HFFc6 (cell line): ENCODE measurements at regions not wholly inside any gene's neighbourhood (a gene's known extent, or its start where the extent isn't known, plus 50 kb on each side); places are given as distances from the start of the nearest gene placed in this dataset.
"Not testable (repeated sequence)": the region's sequence is repeated elsewhere in the genome, so short reads cannot be mapped to it uniquely, and the experiment has no call there.

Experiments used
- DNase-seq: peaks from one replicate; pipeline ENCODE4 v3.0.0-alpha.2; 2018
- H3K27ac Mint-ChIP-seq: 2 replicates; pipeline ENCODE4 v1.8.0; 2020; ENCODE audit warnings: mild to moderate bottlenecking, mixed read lengths
- H3K27me3 Mint-ChIP-seq: 2 replicates; pipeline ENCODE4 v1.8.0; 2021; ENCODE audit warnings: mild to moderate bottlenecking, moderate library complexity, mixed read lengths; ENCODE audit not compliant: insufficient read depth
- H3K36me3 Mint-ChIP-seq: 2 replicates; pipeline ENCODE4 v1.8.0; 2021; ENCODE audit warnings: low read depth, mixed read lengths
- H3K4me1 Mint-ChIP-seq: 2 replicates; pipeline ENCODE4 v1.8.0; 2020; ENCODE audit warnings: low read depth, mixed read lengths
- H3K4me3 Mint-ChIP-seq: 2 replicates; pipeline ENCODE4 v1.8.0; 2020; ENCODE audit warnings: mild to moderate bottlenecking, moderate library complexity, mixed read lengths
- H3K9me3 Mint-ChIP-seq: 2 replicates; pipeline ENCODE4 v1.8.0; 2020; ENCODE audit warnings: mild to moderate bottlenecking, mixed read lengths
- TF ChIP-seq, protein P1 (sequence below): fragments of 200-600 bp; sonication (generic); IDR thresholded peaks from 2 replicates; pipeline ENCODE4 v1.5.0; 2021; ENCODE audit warnings: antibody characterized with exemption, mild to moderate bottlenecking

DNA sequence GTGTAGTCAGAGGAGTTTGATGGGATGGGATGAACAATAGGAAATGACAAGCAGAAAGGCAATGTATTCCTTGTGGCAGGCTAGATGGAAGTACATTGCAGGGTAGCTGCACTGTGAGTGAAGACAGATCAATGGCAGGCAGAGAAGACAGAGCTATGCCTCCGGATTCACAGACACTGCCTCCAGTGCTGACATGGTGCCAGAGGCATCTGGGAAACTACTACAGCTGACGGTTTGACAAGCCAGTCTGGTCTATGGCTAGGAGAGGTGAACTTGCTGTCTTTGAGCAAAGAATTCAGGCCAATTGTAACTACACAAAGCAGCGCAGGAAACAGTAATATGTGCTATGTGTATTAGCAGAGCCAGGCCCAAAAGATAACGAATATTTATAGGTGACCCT lies 193.5 kb downstream of the DIO2 start:
- Mint-ChIP-seq H3K36me3 (no peaks in the 10 kb centered on the region), H3K4me1 (no peaks in the 10 kb centered on the region), H3K27ac (no peak overlapping the region), H3K27me3 (no peaks in the 10 kb centered on the region), H3K4me3 (no peak overlapping the region), H3K9me3 (peaks cover 5% of the 10 kb centered on the region)
- TF ChIP-seq, protein P1, sequence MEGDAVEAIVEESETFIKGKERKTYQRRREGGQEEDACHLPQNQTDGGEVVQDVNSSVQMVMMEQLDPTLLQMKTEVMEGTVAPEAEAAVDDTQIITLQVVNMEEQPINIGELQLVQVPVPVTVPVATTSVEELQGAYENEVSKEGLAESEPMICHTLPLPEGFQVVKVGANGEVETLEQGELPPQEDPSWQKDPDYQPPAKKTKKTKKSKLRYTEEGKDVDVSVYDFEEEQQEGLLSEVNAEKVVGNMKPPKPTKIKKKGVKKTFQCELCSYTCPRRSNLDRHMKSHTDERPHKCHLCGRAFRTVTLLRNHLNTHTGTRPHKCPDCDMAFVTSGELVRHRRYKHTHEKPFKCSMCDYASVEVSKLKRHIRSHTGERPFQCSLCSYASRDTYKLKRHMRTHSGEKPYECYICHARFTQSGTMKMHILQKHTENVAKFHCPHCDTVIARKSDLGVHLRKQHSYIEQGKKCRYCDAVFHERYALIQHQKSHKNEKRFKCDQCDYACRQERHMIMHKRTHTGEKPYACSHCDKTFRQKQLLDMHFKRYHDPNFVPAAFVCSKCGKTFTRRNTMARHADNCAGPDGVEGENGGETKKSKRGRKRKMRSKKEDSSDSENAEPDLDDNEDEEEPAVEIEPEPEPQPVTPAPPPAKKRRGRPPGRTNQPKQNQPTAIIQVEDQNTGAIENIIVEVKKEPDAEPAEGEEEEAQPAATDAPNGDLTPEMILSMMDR = no peak
- DNase-seq = no peak

DNA sequence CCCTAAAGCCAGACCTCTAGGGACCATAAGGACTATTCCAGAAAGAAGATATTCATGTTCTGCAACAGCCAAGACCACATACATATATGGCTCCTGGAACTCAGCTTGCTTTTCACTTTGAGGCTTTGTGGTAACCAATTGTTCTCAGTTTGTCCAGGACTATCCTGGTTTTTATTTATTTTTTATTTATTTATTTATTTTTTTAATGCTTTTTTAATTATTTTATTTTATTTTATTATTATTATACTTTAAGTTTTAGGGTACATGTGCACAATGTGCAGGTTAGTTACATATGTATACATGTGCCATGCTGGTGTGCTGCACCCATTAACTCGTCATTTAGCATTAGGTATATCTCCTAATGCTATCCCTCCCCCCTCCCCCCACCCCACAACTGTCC lies 201.1 kb downstream of the DIO2 start:
- DNase-seq, H3K4me3 Mint-ChIP-seq, H3K27me3 Mint-ChIP-seq, H3K36me3 Mint-ChIP-seq, H3K4me1 Mint-ChIP-seq, H3K27ac Mint-ChIP-seq, H3K9me3 Mint-ChIP-seq: not testable (repeated sequence)

DNA sequence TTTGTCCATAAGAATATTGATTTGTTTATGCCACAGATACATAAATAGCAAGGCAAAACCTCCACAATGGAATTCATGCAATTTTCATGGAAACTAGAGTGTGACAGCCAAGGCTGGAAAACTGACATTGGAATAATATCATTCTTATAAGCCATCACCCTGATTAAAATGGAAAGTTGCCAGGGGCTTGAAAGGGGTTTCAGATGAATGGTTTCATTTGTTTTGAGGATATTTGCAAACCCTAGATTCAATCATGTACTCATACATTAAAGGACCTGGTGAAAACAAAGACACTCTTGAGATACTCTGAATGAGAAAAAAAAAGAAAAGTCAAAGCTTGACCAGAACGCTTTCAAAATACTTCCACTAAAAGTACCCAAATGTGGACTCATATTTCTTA lies 205.7 kb downstream of the DIO2 start:
- H3K36me3 Mint-ChIP-seq = no peaks in the 10 kb centered on the region
- TF ChIP-seq, protein P1 = no peak
- H3K27ac Mint-ChIP-seq = no peak overlapping the region
- H3K27me3 Mint-ChIP-seq = no peaks in the 10 kb centered on the region
- H3K9me3 Mint-ChIP-seq = no peaks in the 10 kb centered on the region; the same call in 1 of the 2 replicates
- no peak overlapping the region for H3K4me3 Mint-ChIP-seq
- H3K4me1 Mint-ChIP-seq = no peaks in the 10 kb centered on the region; the same call in 1 of the 2 replicates
- DNase-seq = no peak

DNA sequence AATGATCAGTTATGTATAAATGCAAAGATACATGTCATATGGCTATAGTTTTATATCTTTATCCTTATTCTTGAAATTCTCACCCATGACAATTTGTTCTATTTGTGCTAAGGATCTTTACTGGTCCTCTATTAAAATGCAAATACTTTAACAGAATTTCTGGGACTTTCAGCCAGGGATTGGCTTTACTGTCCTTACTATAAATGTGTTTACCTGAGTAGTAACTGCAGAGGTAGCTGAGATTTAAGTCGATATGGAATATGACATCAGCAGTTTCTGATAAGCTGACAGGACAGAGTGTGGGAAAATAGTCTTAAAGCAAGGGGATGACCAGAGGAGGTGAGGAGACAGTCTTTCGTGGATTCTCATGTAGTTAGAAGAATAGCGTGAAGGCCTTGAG lies 206.4 kb downstream of the DIO2 start:
- TF ChIP-seq, protein P1 = no peak
- no peak overlapping the region for H3K27ac Mint-ChIP-seq
- H3K36me3 Mint-ChIP-seq = no peaks in the 10 kb centered on the region
- no peak for DNase-seq
- H3K4me1 Mint-ChIP-seq = no peaks in the 10 kb centered on the region; the same call in 1 of the 2 replicates
- H3K27me3 Mint-ChIP-seq = peaks cover 1% of the 10 kb centered on the region; the same call in 1 of the 2 replicates
- H3K4me3 Mint-ChIP-seq = no peak overlapping the region
- H3K9me3 Mint-ChIP-seq = peaks cover 5% of the 10 kb centered on the region

DNA sequence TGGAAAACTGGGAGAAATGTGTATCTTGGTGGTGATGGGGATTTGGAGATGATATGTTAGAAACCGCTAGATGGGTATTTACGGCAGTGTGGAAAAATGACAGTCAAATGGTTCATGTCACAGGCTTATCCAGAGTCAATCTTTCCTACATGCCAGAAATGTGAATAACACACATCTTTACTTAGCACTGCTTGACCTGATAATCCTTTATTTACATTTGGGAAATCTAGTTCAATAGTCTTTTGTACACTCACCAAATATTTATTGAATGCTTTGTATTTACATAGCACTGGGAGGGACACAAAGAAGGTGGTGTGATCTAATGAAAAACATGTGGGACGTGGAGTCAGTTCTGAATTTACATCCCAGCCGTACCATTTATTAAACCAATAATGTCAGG lies 208.2 kb downstream of the DIO2 start:
- peaks cover 2% of the 10 kb centered on the region; the same call in 1 of the 2 replicates for H3K27me3 Mint-ChIP-seq
- H3K4me1 Mint-ChIP-seq = no peaks in the 10 kb centered on the region; the same call in 1 of the 2 replicates
- no peak overlapping the region for H3K4me3 Mint-ChIP-seq
- no peak overlapping the region for H3K27ac Mint-ChIP-seq
- DNase-seq = peak; percentile 1
- no peaks in the 10 kb centered on the region for H3K36me3 Mint-ChIP-seq
- TF ChIP-seq, protein P1 = no peak
- peaks cover 6% of the 10 kb centered on the region for H3K9me3 Mint-ChIP-seq

DNA sequence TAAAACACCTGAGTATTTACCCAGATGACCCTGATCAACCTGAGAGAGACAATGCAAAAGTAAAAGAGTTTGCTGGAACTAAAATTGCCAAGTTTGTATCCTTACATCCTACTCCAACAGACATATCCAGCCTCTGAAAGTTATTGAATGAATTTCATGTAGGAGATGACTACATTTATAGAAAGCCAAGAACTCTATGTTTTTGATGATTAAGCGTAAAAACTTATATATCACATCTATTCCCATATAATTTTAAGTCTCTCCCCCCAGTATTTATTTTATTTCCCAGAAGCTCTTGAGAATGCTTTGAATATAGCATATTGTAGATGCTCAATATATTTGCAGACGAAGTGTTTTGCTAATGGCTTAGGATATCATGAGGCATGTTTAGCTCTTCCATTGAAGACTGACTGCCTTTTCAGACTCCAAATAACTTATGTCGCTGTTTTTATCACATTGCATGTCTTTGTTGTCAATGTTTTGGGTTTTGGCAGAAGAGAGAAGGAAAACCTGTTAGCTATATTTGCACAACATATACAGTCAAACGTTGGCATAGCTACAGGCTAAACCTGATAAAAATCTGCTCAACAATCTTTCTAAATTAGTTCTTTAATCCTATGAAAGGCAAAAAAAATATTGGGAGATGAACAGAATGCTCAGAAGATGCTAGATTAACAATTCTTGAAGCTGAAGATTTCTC lies 213.6 kb downstream of the DIO2 start:
- Mint-ChIP-seq H3K9me3 (peaks cover 22% of the 10 kb centered on the region), H3K27ac (no peak overlapping the region), H3K27me3 (peaks cover 2% of the 10 kb centered on the region; the same call in 1 of the 2 replicates), H3K4me3 (no peak overlapping the region), H3K4me1 (no peaks in the 10 kb centered on the region; the same call in 1 of the 2 replicates), H3K36me3 (no peaks in the 10 kb centered on the region)
- no peak for DNase-seq
- TF ChIP-seq, protein P1 = no peak
